Hepatic stellate cell (primary cell): ENCODE measurements at regions not wholly inside any gene's neighbourhood (a gene's known extent, or its start where the extent isn't known, plus 50 kb on each side); places are given as distances from the start of the nearest gene placed in this dataset.

Source experiments
- DNase-seq: peaks from one replicate; pipeline ENCODE4 v3.0.0; 2011; ENCODE audit warnings: low spot score

GRCh38 chr5:124309241-124309980, 437.0 kb downstream of the ZNF608 start:
- no peak for DNase-seq

GRCh38 chr5:124303366-124303765, 443.1 kb downstream of the ZNF608 start:
- no peak for DNase-seq

- no peak for DNase-seq
Observed at GRCh38 chr5:124302533-124302932, 443.9 kb downstream of the ZNF608 start.

GRCh38 chr5:124301850-124302249, 444.6 kb downstream of the ZNF608 start:
- no peak for DNase-seq

DNA sequence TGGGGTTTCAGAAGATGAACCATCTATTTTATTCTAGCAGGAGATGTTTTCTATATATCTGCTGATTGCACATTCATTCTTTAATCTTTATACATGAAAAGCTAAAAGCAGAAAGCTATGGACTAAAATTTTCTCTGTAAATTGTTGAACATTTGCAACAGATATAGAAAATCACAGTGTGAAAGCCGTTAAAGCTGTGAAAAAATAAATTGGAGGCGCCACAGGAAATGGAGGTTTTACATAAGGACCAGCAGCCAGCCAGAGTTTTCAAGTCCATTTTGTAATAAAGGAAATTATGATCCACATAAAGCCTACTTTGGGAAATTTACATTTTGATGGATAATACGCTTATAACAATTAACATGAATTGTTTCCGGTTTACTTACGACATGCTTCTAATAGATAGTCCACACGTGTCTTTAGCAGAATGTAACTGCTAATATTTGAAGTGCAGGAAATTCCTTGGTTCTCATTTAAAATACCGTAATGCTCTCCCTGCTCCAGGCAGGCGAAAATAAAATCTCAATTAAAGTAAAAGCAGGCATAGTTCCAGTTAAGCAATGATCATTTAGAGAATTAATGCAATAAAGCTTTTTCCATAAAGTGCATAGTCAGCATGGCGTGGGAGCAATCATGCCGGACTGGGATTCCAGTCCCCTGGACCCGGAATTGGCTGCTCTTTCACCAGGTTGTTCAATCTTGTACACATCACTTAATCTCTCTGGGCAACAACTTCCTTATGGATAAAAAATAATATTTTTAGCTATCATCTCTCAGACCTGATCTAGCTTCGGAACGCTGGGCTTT, 445.4 kb downstream of the ZNF608 start:
- DNase-seq: no peak

- DNase-seq: no peak
Observed at GRCh38 chr5:124297826-124298225, 448.6 kb downstream of the ZNF608 start.

GRCh38 chr5:124292322-124292855, 454.1 kb downstream of the ZNF608 start:
- no peak for DNase-seq

- no peak for DNase-seq
Observed at GRCh38 chr5:124289641-124290311, 456.7 kb downstream of the ZNF608 start.

- DNase-seq: no peak
Observed at GRCh38 chr5:124289130-124289529, 457.3 kb downstream of the ZNF608 start.

GRCh38 chr5:124287813-124288212, 458.6 kb downstream of the ZNF608 start:
- no peak for DNase-seq

- no peak for DNase-seq
Observed at GRCh38 chr5:124285733-124286132, 460.7 kb downstream of the ZNF608 start.

DNA sequence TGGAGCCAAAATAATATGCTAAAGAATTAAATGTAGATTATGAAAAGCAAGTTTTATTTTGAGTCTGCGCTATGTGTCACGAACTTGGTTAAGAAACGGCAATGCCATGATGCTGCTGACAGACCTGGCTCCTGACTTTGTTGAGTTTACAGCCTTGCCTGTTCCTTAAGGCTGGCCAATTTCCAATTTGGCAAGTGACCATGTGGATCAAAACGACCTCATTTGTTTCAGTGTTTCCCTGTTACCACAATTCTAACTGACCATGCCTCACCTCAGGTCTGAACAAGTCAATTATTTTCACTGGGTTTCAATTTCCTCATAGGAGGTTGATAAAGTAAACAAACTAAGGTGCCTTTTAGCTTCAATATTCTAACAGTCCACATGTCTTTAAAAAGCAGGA, 461.4 kb downstream of the ZNF608 start:
- DNase-seq: no peak

GRCh38 chr5:124283031-124283430, 463.4 kb downstream of the ZNF608 start:
- no peak for DNase-seq

GRCh38 chr5:124280079-124280478, 466.4 kb downstream of the ZNF608 start:
- DNase-seq: no peak

- no peak for DNase-seq
Observed at GRCh38 chr5:124279146-124279876, 467.1 kb downstream of the ZNF608 start.

DNA sequence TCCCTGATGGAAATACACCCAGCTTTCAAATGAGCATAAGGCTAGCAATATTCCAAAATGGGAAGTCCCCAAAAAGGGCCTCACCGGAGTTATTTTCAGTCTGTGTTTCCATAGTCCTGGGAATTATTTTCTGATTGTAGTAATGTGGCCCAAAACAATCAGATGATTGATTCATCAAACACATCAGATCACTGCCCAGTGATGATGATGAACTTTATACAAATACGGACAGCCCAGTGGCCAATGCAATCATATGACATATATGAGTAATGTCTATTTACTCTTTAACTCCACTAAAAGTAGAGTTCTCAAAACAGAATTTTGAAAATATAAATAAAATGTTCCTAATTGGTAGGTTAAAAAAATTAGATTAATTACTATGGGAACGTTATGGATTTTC, 467.8 kb downstream of the ZNF608 start:
- no peak for DNase-seq

GRCh38 chr5:124277767-124278545, 468.5 kb downstream of the ZNF608 start:
- DNase-seq: no peak

GRCh38 chr5:124276166-124276565, 470.3 kb downstream of the ZNF608 start:
- DNase-seq: no peak

GRCh38 chr5:124274949-124275348, 471.5 kb downstream of the ZNF608 start:
- no peak for DNase-seq

- no peak for DNase-seq
Observed at GRCh38 chr5:124264499-124264898, 481.9 kb downstream of the ZNF608 start.
